ENCODE measurements at regions not wholly inside any gene's neighbourhood (a gene's known extent, or its start where the extent isn't known, plus 50 kb on each side); places are given as distances from the start of the nearest gene placed in this dataset.

DNA sequence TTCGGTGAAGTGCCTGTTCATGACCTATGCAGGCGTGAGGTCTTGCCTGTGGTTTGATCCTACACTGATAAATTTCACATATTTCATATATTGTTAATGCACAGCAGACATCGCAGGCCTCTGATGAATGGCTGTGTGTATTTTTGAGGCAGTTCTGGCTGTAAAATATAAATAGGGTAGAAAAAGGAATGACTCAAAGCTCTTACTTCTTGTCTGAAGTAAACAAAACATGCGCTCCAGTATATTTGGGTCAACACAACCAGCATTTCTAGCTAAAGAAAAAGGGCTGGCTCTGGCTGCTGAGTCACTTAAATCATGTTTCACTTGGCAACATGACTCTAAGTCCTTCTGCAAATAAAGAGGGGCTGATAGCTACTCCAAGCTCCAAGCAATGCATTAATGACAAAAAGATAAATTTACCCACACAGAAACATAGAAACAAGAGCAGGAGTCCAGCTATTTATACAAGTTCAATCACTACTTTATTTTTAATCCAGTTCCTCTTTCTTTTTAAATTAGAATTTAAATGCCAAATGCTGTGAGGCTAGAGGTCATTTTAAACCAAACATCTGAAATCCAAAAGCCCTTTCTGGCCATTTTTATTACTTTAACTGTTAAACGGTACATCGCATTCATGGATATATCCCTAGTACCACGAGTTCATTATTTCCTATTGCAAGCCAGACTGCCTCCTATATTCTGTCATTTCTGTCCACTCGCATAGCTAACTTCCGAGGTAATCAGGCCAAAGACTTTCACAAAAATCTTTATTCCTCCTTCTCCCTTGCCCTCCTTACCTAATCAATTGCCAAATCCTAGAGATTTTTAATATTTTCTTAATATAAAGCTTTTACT lies 54.3 kb upstream of the TMCC3 start:
- TF ChIP-seq, protein P1, sequence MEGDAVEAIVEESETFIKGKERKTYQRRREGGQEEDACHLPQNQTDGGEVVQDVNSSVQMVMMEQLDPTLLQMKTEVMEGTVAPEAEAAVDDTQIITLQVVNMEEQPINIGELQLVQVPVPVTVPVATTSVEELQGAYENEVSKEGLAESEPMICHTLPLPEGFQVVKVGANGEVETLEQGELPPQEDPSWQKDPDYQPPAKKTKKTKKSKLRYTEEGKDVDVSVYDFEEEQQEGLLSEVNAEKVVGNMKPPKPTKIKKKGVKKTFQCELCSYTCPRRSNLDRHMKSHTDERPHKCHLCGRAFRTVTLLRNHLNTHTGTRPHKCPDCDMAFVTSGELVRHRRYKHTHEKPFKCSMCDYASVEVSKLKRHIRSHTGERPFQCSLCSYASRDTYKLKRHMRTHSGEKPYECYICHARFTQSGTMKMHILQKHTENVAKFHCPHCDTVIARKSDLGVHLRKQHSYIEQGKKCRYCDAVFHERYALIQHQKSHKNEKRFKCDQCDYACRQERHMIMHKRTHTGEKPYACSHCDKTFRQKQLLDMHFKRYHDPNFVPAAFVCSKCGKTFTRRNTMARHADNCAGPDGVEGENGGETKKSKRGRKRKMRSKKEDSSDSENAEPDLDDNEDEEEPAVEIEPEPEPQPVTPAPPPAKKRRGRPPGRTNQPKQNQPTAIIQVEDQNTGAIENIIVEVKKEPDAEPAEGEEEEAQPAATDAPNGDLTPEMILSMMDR (IDR thresholded peaks at IDR 0.05 in 4 of 5, conservative IDR thresholded peaks at IDR 0.05 in 1 of 5) = no peak
- no peak for TF ChIP-seq POLR2A (IDR thresholded peaks at IDR 0.05)

Measured in gastrocnemius medialis (tissue), 4 donors.